ENCODE measurements at regions not wholly inside any gene's neighbourhood (a gene's known extent, or its start where the extent isn't known, plus 50 kb on each side); places are given as distances from the start of the nearest gene placed in this dataset.
A peak's percentile ranks its signal among the peaks of the same experiment; 100 is the strongest.

GRCh38 chr20:48124181-48124782, 339.0 kb upstream of the SULF2 start (continued):
- TF ChIP-seq PRDM10 (CRISPR knock-in tag; IDR thresholded peaks at IDR 0.05; ENCODE audit: low read depth) (no peak), ARID4A (CRISPR knock-in tag; IDR thresholded peaks at IDR 0.05; ENCODE audit: borderline replicate concordance) (0 out of 2 replicates have a peak, but pooled peaks have one; percentile 21), ZNF646 (CRISPR knock-in tag; IDR thresholded peaks at IDR 0.05) (no peak), HCFC1 (IDR thresholded peaks at IDR 0.05; ENCODE audit: low read depth, low read length) (no peak), ISL2 (CRISPR knock-in tag; IDR thresholded peaks at IDR 0.05) (no peak), ADNP (CRISPR knock-in tag; IDR thresholded peaks at IDR 0.05) (no peak), MXI1 (IDR thresholded peaks at IDR 0.05; ENCODE audit: borderline replicate concordance, low read depth, low read length) (no peak), RXRB (CRISPR knock-in tag; IDR thresholded peaks at IDR 0.05; ENCODE audit: borderline replicate concordance) (no peak), EHMT2 (IDR thresholded peaks at IDR 0.05; ENCODE audit: borderline replicate concordance, low read depth, low read length) (no peak), ZBTB44 (CRISPR knock-in tag; IDR thresholded peaks at IDR 0.05) (no peak), GPBP1L1 (CRISPR knock-in tag; IDR thresholded peaks at IDR 0.05) (no peak)
